ENCODE measurements at regions not wholly inside any gene's neighbourhood (a gene's known extent, or its start where the extent isn't known, plus 50 kb on each side); places are given as distances from the start of the nearest gene placed in this dataset.

GRCh38 chr6:63486196-63486595 is 86.1 kb upstream of the LOC128125822 start:
- Histone ChIP-seq H3K9ac (ENCODE audit: low read length in 3 of 3) (no peak overlapping the region), H3K4me1 (ENCODE audit: control insufficient read depth in 2 of 3, insufficient read depth in 2 of 3, low read depth in 1 of 3, low read length in 3 of 3) (no peaks in the 10 kb centered on the region), H3K4me3 (ENCODE audit: low read length in 3 of 3) (no peak overlapping the region), H3K36me3 (ENCODE audit: control insufficient read depth in 2 of 3, insufficient read depth in 3 of 3, low read length in 3 of 3) (no peaks in the 10 kb centered on the region), H3K27me3 (ENCODE audit: control insufficient read depth, insufficient read depth, low read length) (no peaks in the 10 kb centered on the region), H3K9me3 (ENCODE audit: control insufficient read depth in 2 of 3, insufficient read depth in 1 of 3, low read length in 3 of 3) (no peaks in the 10 kb centered on the region), H3K27ac (ENCODE audit: low read depth in 2 of 2, low read length in 2 of 2) (no peak overlapping the region)
- intact Hi-C loops (cut with DNase I), result no loop called here
- no peak for TF ChIP-seq CTCF (IDR thresholded peaks at IDR 0.05; ENCODE audit: borderline replicate concordance, extremely low read depth, insufficient read depth)
- no peak for FAIRE-seq
- DNase-seq, result no peak

GRCh38 chr6:63487103-63487813 is 85.0 kb upstream of the LOC128125822 start:
- no peaks in the 10 kb centered on the region for H3K36me3 ChIP-seq (ENCODE audit: control insufficient read depth in 2 of 3, insufficient read depth in 3 of 3, low read length in 3 of 3)
- intact Hi-C loops (cut with DNase I), result no loop called here
- H3K27ac ChIP-seq (ENCODE audit: low read depth in 2 of 2, low read length in 2 of 2), result no peak overlapping the region
- H3K4me1 ChIP-seq (ENCODE audit: control insufficient read depth in 2 of 3, insufficient read depth in 2 of 3, low read depth in 1 of 3, low read length in 3 of 3), result no peaks in the 10 kb centered on the region
- no peaks in the 10 kb centered on the region for H3K27me3 ChIP-seq (ENCODE audit: control insufficient read depth, insufficient read depth, low read length)
- FAIRE-seq, result no peak
- no peaks in the 10 kb centered on the region for H3K9me3 ChIP-seq (ENCODE audit: control insufficient read depth in 2 of 3, insufficient read depth in 1 of 3, low read length in 3 of 3)
- H3K9ac ChIP-seq (ENCODE audit: low read length in 3 of 3), result no peak overlapping the region
- TF ChIP-seq CTCF (IDR thresholded peaks at IDR 0.05; ENCODE audit: borderline replicate concordance, extremely low read depth, insufficient read depth), result no peak
- no peak for DNase-seq
- H3K4me3 ChIP-seq (ENCODE audit: low read length in 3 of 3), result no peak overlapping the region

GRCh38 chr6:63491119-63491518 is 81.2 kb upstream of the LOC128125822 start:
- FAIRE-seq, result no peak

More at GRCh38 chr6:63491119-63491518, 81.2 kb upstream of the LOC128125822 start:
- H3K27me3 ChIP-seq (ENCODE audit: control insufficient read depth, insufficient read depth, low read length), result no peaks in the 10 kb centered on the region
- no peak for TF ChIP-seq CTCF (IDR thresholded peaks at IDR 0.05; ENCODE audit: borderline replicate concordance, extremely low read depth, insufficient read depth)
- H3K9me3 ChIP-seq (ENCODE audit: control insufficient read depth in 2 of 3, insufficient read depth in 1 of 3, low read length in 3 of 3), result no peaks in the 10 kb centered on the region
- no peak for DNase-seq
- no peak overlapping the region for H3K9ac ChIP-seq (ENCODE audit: low read length in 3 of 3)
- H3K4me1 ChIP-seq (ENCODE audit: control insufficient read depth in 2 of 3, insufficient read depth in 2 of 3, low read depth in 1 of 3, low read length in 3 of 3), result no peaks in the 10 kb centered on the region
- no peaks in the 10 kb centered on the region for H3K36me3 ChIP-seq (ENCODE audit: control insufficient read depth in 2 of 3, insufficient read depth in 3 of 3, low read length in 3 of 3)
- intact Hi-C loops (cut with DNase I), result no loop called here
- no peak overlapping the region for H3K4me3 ChIP-seq (ENCODE audit: low read length in 3 of 3)
- no peak overlapping the region for H3K27ac ChIP-seq (ENCODE audit: low read depth in 2 of 2, low read length in 2 of 2)

Data from kidney (tissue), 13 donors.